Gastrocnemius medialis (tissue), 4 donors: ENCODE measurements at regions not wholly inside any gene's neighbourhood (a gene's known extent, or its start where the extent isn't known, plus 50 kb on each side); places are given as distances from the start of the nearest gene placed in this dataset.

Source experiments
- CTCF ChIP-seq, 5 experiments: fragments of 450-650 bp in 3 of 5; fragments of 200-600 bp in 2 of 5; sonication (generic) in 2 of 5; IDR thresholded peaks in 4 of 5; conservative IDR thresholded peaks in 1 of 5; 1 replicate in 4 of 5; 2 replicates in 1 of 5; pipeline ENCODE4 v1.5.1; 2016 to 2019; ENCODE audit warnings: antibody characterized with exemption in 5 of 5, mild to moderate bottlenecking in 3 of 5, moderate library complexity in 3 of 5
- POLR2A ChIP-seq, 2 donors: fragments of 450-650 bp; IDR thresholded peaks; one replicate each; pipeline ENCODE4 v1.6.1; 2017; ENCODE audit warnings: antibody characterized with exemption in 2 of 2, mild to moderate bottlenecking in 2 of 2, moderate library complexity in 2 of 2

GRCh38 chr2:144648837-144649465, 129.0 kb upstream of the ZEB2 start:
- TF ChIP-seq CTCF (IDR thresholded peaks at IDR 0.05 in 4 of 5, conservative IDR thresholded peaks at IDR 0.05 in 1 of 5), result no peak
- no peak for TF ChIP-seq POLR2A (IDR thresholded peaks at IDR 0.05)
